ENCODE measurements at regions not wholly inside any gene's neighbourhood (a gene's known extent, or its start where the extent isn't known, plus 50 kb on each side); places are given as distances from the start of the nearest gene placed in this dataset.

DNA sequence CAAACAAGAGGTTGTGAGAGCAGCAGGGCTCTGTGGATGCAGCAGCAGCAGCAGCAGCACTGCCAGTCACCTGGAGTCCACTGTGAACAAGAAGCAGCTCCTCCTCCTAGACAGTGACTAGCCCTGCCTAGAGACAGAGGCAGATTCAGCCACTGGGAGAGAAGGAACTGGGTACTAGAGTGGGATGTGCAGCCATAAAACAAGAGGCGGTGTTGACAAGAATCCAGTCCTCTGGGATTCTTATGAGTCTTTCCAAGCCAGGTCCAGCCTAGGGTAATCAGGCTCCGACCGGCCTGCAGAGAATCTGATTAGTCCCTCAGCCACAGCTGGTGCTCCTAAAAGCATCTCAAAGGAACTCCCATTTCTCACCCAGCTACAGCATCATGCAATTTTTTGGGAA lies 83.9 kb upstream of the USP47 start:
- H3K36me3 ChIP-seq (ENCODE audit: insufficient read depth, low read length) = no peaks in the 10 kb centered on the region
- no peak overlapping the region for H2AFZ ChIP-seq (ENCODE audit: low read depth, low read length)
- H3K4me1 ChIP-seq (ENCODE audit: insufficient read depth, low read length) = no peaks in the 10 kb centered on the region
- H3K27me3 ChIP-seq (ENCODE audit: insufficient read depth, low read length, poor library complexity) = peaks cover 7% of the 10 kb centered on the region
- no peak overlapping the region for H3K27ac ChIP-seq (ENCODE audit: low read length)
- H3K4me3 ChIP-seq (ENCODE audit: low read depth in 1 of 2, low read length in 2 of 2) = no peak overlapping the region
- no peaks in the 10 kb centered on the region for H3K79me2 ChIP-seq (ENCODE audit: insufficient read depth, low read length)
- no peak overlapping the region for H3K4me2 ChIP-seq (ENCODE audit: insufficient read depth, low read length)
- H3K9ac ChIP-seq (ENCODE audit: low read depth, low read length) = no peak overlapping the region
- ATAC-seq (ENCODE audit: insufficient read depth, low read depth) (no peak), DNase-seq (no peak)
- H4K20me1 ChIP-seq (ENCODE audit: insufficient read depth, low read length) = no peaks in the 10 kb centered on the region
- TF ChIP-seq EZH2 (IDR thresholded peaks at IDR 0.05; ENCODE audit: borderline replicate concordance, low read depth, low read length, severe bottlenecking) (no peak), CTCF (IDR thresholded peaks at IDR 0.05; ENCODE audit: borderline replicate concordance, extremely low read depth, low read length, poor library complexity, severe bottlenecking) (no peak)
- H3K9me3 ChIP-seq (ENCODE audit: insufficient read depth, low read length, severe bottlenecking) = no peaks in the 10 kb centered on the region

GRCh38 chr11:11756718-11757117 lies 85.1 kb upstream of the USP47 start:
- Histone ChIP-seq H3K9ac (ENCODE audit: low read depth, low read length) (no peak overlapping the region), H4K20me1 (ENCODE audit: insufficient read depth, low read length) (no peaks in the 10 kb centered on the region), H3K4me1 (ENCODE audit: insufficient read depth, low read length) (no peaks in the 10 kb centered on the region), H3K9me3 (ENCODE audit: insufficient read depth, low read length, severe bottlenecking) (no peaks in the 10 kb centered on the region), H3K4me2 (ENCODE audit: insufficient read depth, low read length) (no peak overlapping the region), H3K4me3 (ENCODE audit: low read depth in 1 of 2, low read length in 2 of 2) (no peak overlapping the region), H3K36me3 (ENCODE audit: insufficient read depth, low read length) (no peaks in the 10 kb centered on the region), H3K27me3 (ENCODE audit: insufficient read depth, low read length, poor library complexity) (peaks cover 3% of the 10 kb centered on the region), H3K79me2 (ENCODE audit: insufficient read depth, low read length) (no peaks in the 10 kb centered on the region), H2AFZ (ENCODE audit: low read depth, low read length) (no peak overlapping the region), H3K27ac (ENCODE audit: low read length) (no peak overlapping the region)
- TF ChIP-seq EZH2 (IDR thresholded peaks at IDR 0.05; ENCODE audit: borderline replicate concordance, low read depth, low read length, severe bottlenecking) = no peak
- TF ChIP-seq CTCF (IDR thresholded peaks at IDR 0.05; ENCODE audit: borderline replicate concordance, extremely low read depth, low read length, poor library complexity, severe bottlenecking) = no peak
- no peak for DNase-seq
- no peak for ATAC-seq (ENCODE audit: insufficient read depth, low read depth)

GRCh38 chr11:11755871-11756270 lies 85.9 kb upstream of the USP47 start:
- ATAC-seq (ENCODE audit: insufficient read depth, low read depth) (no peak), DNase-seq (no peak)
- Histone ChIP-seq H3K9me3 (ENCODE audit: insufficient read depth, low read length, severe bottlenecking) (no peaks in the 10 kb centered on the region), H3K9ac (ENCODE audit: low read depth, low read length) (no peak overlapping the region), H3K27ac (ENCODE audit: low read length) (no peak overlapping the region), H3K4me3 (ENCODE audit: low read depth in 1 of 2, low read length in 2 of 2) (no peak overlapping the region), H3K27me3 (ENCODE audit: insufficient read depth, low read length, poor library complexity) (peaks cover 3% of the 10 kb centered on the region), H3K4me2 (ENCODE audit: insufficient read depth, low read length) (no peak overlapping the region), H3K79me2 (ENCODE audit: insufficient read depth, low read length) (no peaks in the 10 kb centered on the region), H3K36me3 (ENCODE audit: insufficient read depth, low read length) (no peaks in the 10 kb centered on the region), H2AFZ (ENCODE audit: low read depth, low read length) (no peak overlapping the region), H4K20me1 (ENCODE audit: insufficient read depth, low read length) (no peaks in the 10 kb centered on the region), H3K4me1 (ENCODE audit: insufficient read depth, low read length) (no peaks in the 10 kb centered on the region)
- TF ChIP-seq EZH2 (IDR thresholded peaks at IDR 0.05; ENCODE audit: borderline replicate concordance, low read depth, low read length, severe bottlenecking) = no peak
- TF ChIP-seq CTCF (IDR thresholded peaks at IDR 0.05; ENCODE audit: borderline replicate concordance, extremely low read depth, low read length, poor library complexity, severe bottlenecking) = no peak

GRCh38 chr11:11752679-11753078 lies 89.1 kb upstream of the USP47 start:
- H2AFZ ChIP-seq (ENCODE audit: low read depth, low read length) = no peak overlapping the region
- DNase-seq (no peak), ATAC-seq (ENCODE audit: insufficient read depth, low read depth) (no peak)
- no peaks in the 10 kb centered on the region for H3K79me2 ChIP-seq (ENCODE audit: insufficient read depth, low read length)
- TF ChIP-seq CTCF (IDR thresholded peaks at IDR 0.05; ENCODE audit: borderline replicate concordance, extremely low read depth, low read length, poor library complexity, severe bottlenecking) = no peak
- TF ChIP-seq EZH2 (IDR thresholded peaks at IDR 0.05; ENCODE audit: borderline replicate concordance, low read depth, low read length, severe bottlenecking) = no peak
- no peaks in the 10 kb centered on the region for H4K20me1 ChIP-seq (ENCODE audit: insufficient read depth, low read length)
- H3K4me3 ChIP-seq (ENCODE audit: low read depth in 1 of 2, low read length in 2 of 2) = no peak overlapping the region
- H3K27ac ChIP-seq (ENCODE audit: low read length) = no peak overlapping the region
- H3K4me1 ChIP-seq (ENCODE audit: insufficient read depth, low read length) = no peaks in the 10 kb centered on the region
- H3K36me3 ChIP-seq (ENCODE audit: insufficient read depth, low read length) = no peaks in the 10 kb centered on the region
- no peak overlapping the region for H3K4me2 ChIP-seq (ENCODE audit: insufficient read depth, low read length)
- H3K27me3 ChIP-seq (ENCODE audit: insufficient read depth, low read length, poor library complexity) = peaks cover 3% of the 10 kb centered on the region
- H3K9me3 ChIP-seq (ENCODE audit: insufficient read depth, low read length, severe bottlenecking) = no peaks in the 10 kb centered on the region
- no peak overlapping the region for H3K9ac ChIP-seq (ENCODE audit: low read depth, low read length)

Measured in DND-41 (cell line).